ENCODE measurements at regions not wholly inside any gene's neighbourhood (a gene's known extent, or its start where the extent isn't known, plus 50 kb on each side); places are given as distances from the start of the nearest gene placed in this dataset.

DNA sequence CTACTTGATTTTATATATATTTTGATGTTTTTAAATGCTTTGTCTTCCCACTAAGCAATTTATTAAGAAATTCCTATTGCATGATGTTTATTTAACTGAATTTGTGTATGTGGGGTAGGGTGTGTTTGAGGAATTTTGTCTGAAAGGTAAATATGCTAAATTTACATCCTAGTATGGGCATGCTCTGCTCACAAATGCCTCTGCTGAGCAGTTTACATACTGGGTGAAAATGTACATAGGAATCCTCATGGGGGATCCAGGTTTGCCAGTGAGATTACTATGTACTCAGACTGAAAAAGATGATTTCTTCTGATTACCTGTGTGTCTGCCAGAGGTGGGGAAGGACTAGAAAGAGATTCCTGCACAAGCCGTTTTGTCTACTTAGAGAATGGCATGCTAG, 126.6 kb downstream of the DISP1 start:
- TF ChIP-seq, protein P1, sequence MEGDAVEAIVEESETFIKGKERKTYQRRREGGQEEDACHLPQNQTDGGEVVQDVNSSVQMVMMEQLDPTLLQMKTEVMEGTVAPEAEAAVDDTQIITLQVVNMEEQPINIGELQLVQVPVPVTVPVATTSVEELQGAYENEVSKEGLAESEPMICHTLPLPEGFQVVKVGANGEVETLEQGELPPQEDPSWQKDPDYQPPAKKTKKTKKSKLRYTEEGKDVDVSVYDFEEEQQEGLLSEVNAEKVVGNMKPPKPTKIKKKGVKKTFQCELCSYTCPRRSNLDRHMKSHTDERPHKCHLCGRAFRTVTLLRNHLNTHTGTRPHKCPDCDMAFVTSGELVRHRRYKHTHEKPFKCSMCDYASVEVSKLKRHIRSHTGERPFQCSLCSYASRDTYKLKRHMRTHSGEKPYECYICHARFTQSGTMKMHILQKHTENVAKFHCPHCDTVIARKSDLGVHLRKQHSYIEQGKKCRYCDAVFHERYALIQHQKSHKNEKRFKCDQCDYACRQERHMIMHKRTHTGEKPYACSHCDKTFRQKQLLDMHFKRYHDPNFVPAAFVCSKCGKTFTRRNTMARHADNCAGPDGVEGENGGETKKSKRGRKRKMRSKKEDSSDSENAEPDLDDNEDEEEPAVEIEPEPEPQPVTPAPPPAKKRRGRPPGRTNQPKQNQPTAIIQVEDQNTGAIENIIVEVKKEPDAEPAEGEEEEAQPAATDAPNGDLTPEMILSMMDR (conservative IDR thresholded peaks at IDR 0.05; ENCODE audit: low read length), result no peak
- no peak for TF ChIP-seq EZH2phosphoT487 (IDR thresholded peaks at IDR 0.05; ENCODE audit: borderline replicate concordance)

All from Loucy (cell line).